DND-41 (cell line): ENCODE measurements at regions not wholly inside any gene's neighbourhood (a gene's known extent, or its start where the extent isn't known, plus 50 kb on each side); places are given as distances from the start of the nearest gene placed in this dataset.

Experiments used
- ATAC-seq: fragments of 200-7000 bp; cut with Tn5 transposase; 3 replicates; pipeline ENCODE4 v1.9.1; 2021; ENCODE audit warnings: low read depth; ENCODE audit not compliant: insufficient read depth
- DNase-seq: peaks from one replicate; pipeline ENCODE4 v3.0.0-alpha.2; 2020
- H2AFZ ChIP-seq: 2 replicates; pipeline ENCODE4 v1.6.0; 2012; ENCODE audit warnings: low read depth, low read length
- H3K27ac ChIP-seq: 2 replicates; pipeline ENCODE4 v1.5.1; 2012; ENCODE audit warnings: low read length, inconsistent platforms
- H3K27me3 ChIP-seq: fragments of 200-600 bp; sonication (generic); 2 replicates; pipeline ENCODE4 v1.6.0; 2012; ENCODE audit warnings: low read length, mild to moderate bottlenecking, inconsistent platforms; ENCODE audit not compliant: insufficient read depth, poor library complexity
- H3K36me3 ChIP-seq: 2 replicates; pipeline ENCODE4 v1.5.1; 2012; ENCODE audit warnings: low read length, inconsistent platforms; ENCODE audit not compliant: insufficient read depth
- H3K4me1 ChIP-seq: 2 replicates; pipeline ENCODE4 v1.5.1; 2012; ENCODE audit warnings: mild to moderate bottlenecking, low read length; ENCODE audit not compliant: insufficient read depth
- H3K4me2 ChIP-seq: 2 replicates; pipeline ENCODE4 v1.6.0; 2012; ENCODE audit warnings: mild to moderate bottlenecking, moderate library complexity, low read length, inconsistent platforms; ENCODE audit not compliant: insufficient read depth
- H3K4me3 ChIP-seq, 2 experiments: fragments of 200-600 bp in 1 of 2; shearing (Covaris generic) in 1 of 2; 2 replicates each; pipeline ENCODE4 v1.5.1; 2012 to 2016; ENCODE audit warnings: inconsistent platforms in 2 of 2, low read length in 2 of 2, mild to moderate bottlenecking in 2 of 2, low read depth in 1 of 2, moderate library complexity in 1 of 2
- H3K79me2 ChIP-seq: 2 replicates; pipeline ENCODE4 v1.6.0; 2012; ENCODE audit warnings: low read length, inconsistent platforms; ENCODE audit not compliant: insufficient read depth
- H3K9ac ChIP-seq: 2 replicates; pipeline ENCODE4 v1.6.0; 2012; ENCODE audit warnings: low read depth, mild to moderate bottlenecking, inconsistent platforms, low read length, moderate library complexity
- H3K9me3 ChIP-seq: 2 replicates; pipeline ENCODE4 v1.5.1; 2012; ENCODE audit warnings: low read length, moderate library complexity, mild to moderate bottlenecking, inconsistent platforms; ENCODE audit not compliant: insufficient read depth, severe bottlenecking
- H4K20me1 ChIP-seq: 2 replicates; pipeline ENCODE4 v1.6.0; 2012; ENCODE audit warnings: low read length; ENCODE audit not compliant: insufficient read depth
- EZH2 ChIP-seq: IDR thresholded peaks from 3 replicates; pipeline ENCODE4 v1.6.1; 2012; ENCODE audit warnings: borderline replicate concordance, low read depth, mild to moderate bottlenecking, moderate library complexity, low read length, inconsistent platforms; ENCODE audit not compliant: severe bottlenecking
- TF ChIP-seq, protein P1 (sequence below): IDR thresholded peaks from 2 replicates; pipeline ENCODE4 v1.5.1; 2012; ENCODE audit warnings: borderline replicate concordance, low read length, moderate library complexity, mild to moderate bottlenecking; ENCODE audit not compliant: poor library complexity, severe bottlenecking; ENCODE audit errors: extremely low read depth

DNA sequence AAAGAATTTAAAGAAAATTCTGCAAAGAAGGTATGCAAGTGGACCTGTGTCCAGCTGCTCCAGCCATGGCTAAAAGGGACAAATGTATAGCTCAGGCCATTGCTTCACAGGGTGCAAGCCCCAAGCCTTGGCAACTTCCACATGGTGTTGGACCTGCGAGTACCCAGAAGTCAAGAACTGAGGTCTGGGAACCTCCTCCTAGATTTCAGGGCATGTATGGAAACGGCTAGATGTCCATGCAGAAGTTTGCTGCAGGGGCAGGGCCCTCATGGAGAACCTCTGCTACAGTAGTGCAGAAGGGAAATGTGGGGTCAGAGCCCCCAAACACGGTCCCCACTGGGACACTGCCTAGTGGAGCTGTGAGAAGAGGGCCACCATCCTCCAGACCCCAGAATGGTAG, 284.0 kb upstream of the RAB6C start:
- Histone ChIP-seq H2AFZ (no peak overlapping the region), H3K36me3 (no peaks in the 10 kb centered on the region), H3K4me3 (no peak overlapping the region), H3K9ac (no peak overlapping the region), H3K27me3 (no peaks in the 10 kb centered on the region), H4K20me1 (no peaks in the 10 kb centered on the region), H3K4me2 (no peak overlapping the region), H3K9me3 (no peaks in the 10 kb centered on the region), H3K27ac (no peak overlapping the region), H3K4me1 (peaks cover 5% of the 10 kb centered on the region), H3K79me2 (no peaks in the 10 kb centered on the region)
- no peak for ATAC-seq
- TF ChIP-seq, protein P1, sequence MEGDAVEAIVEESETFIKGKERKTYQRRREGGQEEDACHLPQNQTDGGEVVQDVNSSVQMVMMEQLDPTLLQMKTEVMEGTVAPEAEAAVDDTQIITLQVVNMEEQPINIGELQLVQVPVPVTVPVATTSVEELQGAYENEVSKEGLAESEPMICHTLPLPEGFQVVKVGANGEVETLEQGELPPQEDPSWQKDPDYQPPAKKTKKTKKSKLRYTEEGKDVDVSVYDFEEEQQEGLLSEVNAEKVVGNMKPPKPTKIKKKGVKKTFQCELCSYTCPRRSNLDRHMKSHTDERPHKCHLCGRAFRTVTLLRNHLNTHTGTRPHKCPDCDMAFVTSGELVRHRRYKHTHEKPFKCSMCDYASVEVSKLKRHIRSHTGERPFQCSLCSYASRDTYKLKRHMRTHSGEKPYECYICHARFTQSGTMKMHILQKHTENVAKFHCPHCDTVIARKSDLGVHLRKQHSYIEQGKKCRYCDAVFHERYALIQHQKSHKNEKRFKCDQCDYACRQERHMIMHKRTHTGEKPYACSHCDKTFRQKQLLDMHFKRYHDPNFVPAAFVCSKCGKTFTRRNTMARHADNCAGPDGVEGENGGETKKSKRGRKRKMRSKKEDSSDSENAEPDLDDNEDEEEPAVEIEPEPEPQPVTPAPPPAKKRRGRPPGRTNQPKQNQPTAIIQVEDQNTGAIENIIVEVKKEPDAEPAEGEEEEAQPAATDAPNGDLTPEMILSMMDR: no peak
- TF ChIP-seq EZH2: no peak
- no peak for DNase-seq

DNA sequence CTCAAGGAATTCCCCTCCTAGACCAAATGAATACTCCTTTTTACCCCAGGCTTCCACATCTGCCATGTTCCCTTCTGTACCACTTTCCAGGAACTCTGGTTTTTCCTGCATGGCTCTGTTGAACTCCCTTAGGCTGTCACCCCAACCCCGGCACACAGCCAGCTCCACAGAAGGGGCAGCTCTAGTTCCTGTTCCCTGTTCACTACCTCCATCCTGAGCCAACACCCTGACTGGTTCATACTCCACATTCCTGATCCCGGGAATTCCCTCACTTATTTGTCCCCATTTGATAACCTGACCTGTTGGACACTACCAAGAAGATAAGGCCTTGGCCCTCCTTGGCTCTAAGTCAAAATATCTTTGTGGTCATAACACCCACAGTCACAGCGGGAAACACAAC, 280.9 kb upstream of the RAB6C start:
- Histone ChIP-seq H3K9me3 (no peaks in the 10 kb centered on the region), H3K27me3 (no peaks in the 10 kb centered on the region), H3K4me1 (no peaks in the 10 kb centered on the region), H3K4me2 (no peak overlapping the region), H3K9ac (no peak overlapping the region), H3K79me2 (no peaks in the 10 kb centered on the region), H4K20me1 (no peaks in the 10 kb centered on the region), H3K4me3 (no peak overlapping the region), H3K27ac (no peak overlapping the region), H3K36me3 (no peaks in the 10 kb centered on the region), H2AFZ (no peak overlapping the region)
- no peak for TF ChIP-seq EZH2
- TF ChIP-seq, protein P1: no peak
- DNase-seq (no peak), ATAC-seq (no peak)

- Histone ChIP-seq H3K4me1 (no peaks in the 10 kb centered on the region), H3K27ac (no peak overlapping the region), H3K9ac (no peak overlapping the region), H3K36me3 (no peaks in the 10 kb centered on the region), H3K4me2 (no peak overlapping the region), H3K79me2 (no peaks in the 10 kb centered on the region), H4K20me1 (no peaks in the 10 kb centered on the region), H3K27me3 (no peaks in the 10 kb centered on the region), H2AFZ (no peak overlapping the region), H3K4me3 (no peak overlapping the region), H3K9me3 (no peaks in the 10 kb centered on the region)
- DNase-seq: no peak
- ATAC-seq: no peak
- TF ChIP-seq, protein P1: no peak
- no peak for TF ChIP-seq EZH2
These were observed 279.5 kb upstream of the RAB6C start for GRCh38 chr2:129699781-129700573.
